ENCODE measurements at regions not wholly inside any gene's neighbourhood (a gene's known extent, or its start where the extent isn't known, plus 50 kb on each side); places are given as distances from the start of the nearest gene placed in this dataset.

GRCh38 chr18:29436459-29436858 is 1259.5 kb upstream of the CDH2 start:
- Histone ChIP-seq H3K27me3 (no peaks in the 10 kb centered on the region), H3K4me3 (no peak overlapping the region), H3K9me3 (ENCODE audit: low read depth) (no peaks in the 10 kb centered on the region), H3K9ac (no peak overlapping the region), H3K4me2 (no peak overlapping the region), H3K4me1 (no peaks in the 10 kb centered on the region), H3K79me2 (ENCODE audit: low read depth) (no peaks in the 10 kb centered on the region), H4K20me1 (ENCODE audit: low read depth) (no peaks in the 10 kb centered on the region), H3K36me3 (no peaks in the 10 kb centered on the region), H3F3A (ENCODE audit: low read depth) (no peaks in the 10 kb centered on the region), H3K27ac (no peak overlapping the region), H2AFZ (replicated peaks) (no peak overlapping the region)
- Mint-ChIP-seq H3K4me3 (no peak overlapping the region), H3K27me3 (ENCODE audit: insufficient read depth, low read depth) (peaks cover 3% of the 10 kb centered on the region), H3K9me3 (peaks cover 14% of the 10 kb centered on the region), H3K4me1 (peaks cover 11% of the 10 kb centered on the region), H3K36me3 (no peaks in the 10 kb centered on the region), H3K27ac (no peak overlapping the region)
- TF ChIP-seq, protein P1, sequence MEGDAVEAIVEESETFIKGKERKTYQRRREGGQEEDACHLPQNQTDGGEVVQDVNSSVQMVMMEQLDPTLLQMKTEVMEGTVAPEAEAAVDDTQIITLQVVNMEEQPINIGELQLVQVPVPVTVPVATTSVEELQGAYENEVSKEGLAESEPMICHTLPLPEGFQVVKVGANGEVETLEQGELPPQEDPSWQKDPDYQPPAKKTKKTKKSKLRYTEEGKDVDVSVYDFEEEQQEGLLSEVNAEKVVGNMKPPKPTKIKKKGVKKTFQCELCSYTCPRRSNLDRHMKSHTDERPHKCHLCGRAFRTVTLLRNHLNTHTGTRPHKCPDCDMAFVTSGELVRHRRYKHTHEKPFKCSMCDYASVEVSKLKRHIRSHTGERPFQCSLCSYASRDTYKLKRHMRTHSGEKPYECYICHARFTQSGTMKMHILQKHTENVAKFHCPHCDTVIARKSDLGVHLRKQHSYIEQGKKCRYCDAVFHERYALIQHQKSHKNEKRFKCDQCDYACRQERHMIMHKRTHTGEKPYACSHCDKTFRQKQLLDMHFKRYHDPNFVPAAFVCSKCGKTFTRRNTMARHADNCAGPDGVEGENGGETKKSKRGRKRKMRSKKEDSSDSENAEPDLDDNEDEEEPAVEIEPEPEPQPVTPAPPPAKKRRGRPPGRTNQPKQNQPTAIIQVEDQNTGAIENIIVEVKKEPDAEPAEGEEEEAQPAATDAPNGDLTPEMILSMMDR (IDR thresholded peaks at IDR 0.05): peak; percentile 38
- TF ChIP-seq EZH2phosphoT487 (IDR thresholded peaks at IDR 0.05) (no peak), EZH2 (IDR thresholded peaks at IDR 0.05) (no peak)
- no peak for DNase-seq (ENCODE audit: low spot score)

GRCh38 chr18:29434650-29435049 is 1257.7 kb upstream of the CDH2 start:
- H3K27ac Mint-ChIP-seq: peak overlapping the region; percentile 13
- H3K79me2 ChIP-seq (ENCODE audit: low read depth): no peaks in the 10 kb centered on the region
- no peak overlapping the region for H3K4me3 Mint-ChIP-seq
- peaks cover 9% of the 10 kb centered on the region for H3K9me3 ChIP-seq (ENCODE audit: low read depth)
- H3K4me3 ChIP-seq: no peak overlapping the region
- no peak overlapping the region for H3K27ac ChIP-seq
- no peaks in the 10 kb centered on the region for H3K27me3 ChIP-seq
- no peak overlapping the region for H2AFZ ChIP-seq (replicated peaks)
- no peak overlapping the region for H3K4me2 ChIP-seq
- TF ChIP-seq, protein P1 (IDR thresholded peaks at IDR 0.05): no peak
- no peak for TF ChIP-seq EZH2 (IDR thresholded peaks at IDR 0.05)
- TF ChIP-seq EZH2phosphoT487 (IDR thresholded peaks at IDR 0.05): no peak
- H3K9ac ChIP-seq: no peak overlapping the region
- no peaks in the 10 kb centered on the region for H3K36me3 Mint-ChIP-seq
- no peaks in the 10 kb centered on the region for H4K20me1 ChIP-seq (ENCODE audit: low read depth)
- H3K27me3 Mint-ChIP-seq (ENCODE audit: insufficient read depth, low read depth): peaks cover 3% of the 10 kb centered on the region
- no peaks in the 10 kb centered on the region for H3K36me3 ChIP-seq
- H3K9me3 Mint-ChIP-seq: peaks cover 21% of the 10 kb centered on the region
- no peaks in the 10 kb centered on the region for H3F3A ChIP-seq (ENCODE audit: low read depth)
- no peaks in the 10 kb centered on the region for H3K4me1 ChIP-seq
- no peak for DNase-seq (ENCODE audit: low spot score)
- peaks cover 11% of the 10 kb centered on the region for H3K4me1 Mint-ChIP-seq

DNA sequence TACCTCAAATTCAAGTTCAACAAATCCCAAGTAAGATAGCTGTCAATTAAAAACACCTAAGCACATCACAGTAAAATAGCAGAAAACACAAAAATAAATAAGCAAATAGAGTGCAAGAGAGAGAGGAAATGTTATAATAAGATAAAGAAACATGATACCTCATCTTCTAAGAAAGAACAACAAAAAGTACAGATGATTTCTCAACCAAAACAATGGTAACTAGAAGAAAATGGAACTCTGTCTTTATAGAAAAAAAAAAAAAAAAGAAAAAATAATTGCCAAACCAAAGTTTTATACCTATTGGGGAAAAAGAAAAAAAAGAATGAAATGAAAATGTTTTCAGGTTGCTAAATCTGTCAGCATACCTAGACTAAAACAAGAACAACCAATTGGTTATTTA is 1253.5 kb upstream of the CDH2 start:
- no peaks in the 10 kb centered on the region for H3F3A ChIP-seq (ENCODE audit: low read depth)
- H3K9me3 ChIP-seq (ENCODE audit: low read depth): peaks cover 9% of the 10 kb centered on the region
- H3K27ac ChIP-seq: no peak overlapping the region
- no peaks in the 10 kb centered on the region for H3K36me3 ChIP-seq
- DNase-seq (ENCODE audit: low spot score): no peak
- H3K27me3 Mint-ChIP-seq (ENCODE audit: insufficient read depth, low read depth): no peaks in the 10 kb centered on the region
- H3K27me3 ChIP-seq: no peaks in the 10 kb centered on the region
- peaks cover 11% of the 10 kb centered on the region for H3K4me1 Mint-ChIP-seq
- H3K9ac ChIP-seq: no peak overlapping the region
- H3K27ac Mint-ChIP-seq: no peak overlapping the region
- no peak overlapping the region for H3K4me3 ChIP-seq
- TF ChIP-seq, protein P1 (IDR thresholded peaks at IDR 0.05): no peak
- TF ChIP-seq EZH2phosphoT487 (IDR thresholded peaks at IDR 0.05) (no peak), EZH2 (IDR thresholded peaks at IDR 0.05) (no peak)
- no peaks in the 10 kb centered on the region for H4K20me1 ChIP-seq (ENCODE audit: low read depth)
- no peaks in the 10 kb centered on the region for H3K4me1 ChIP-seq
- H2AFZ ChIP-seq (replicated peaks): no peak overlapping the region
- no peaks in the 10 kb centered on the region for H3K36me3 Mint-ChIP-seq
- no peaks in the 10 kb centered on the region for H3K79me2 ChIP-seq (ENCODE audit: low read depth)
- peaks cover 23% of the 10 kb centered on the region for H3K9me3 Mint-ChIP-seq
- no peak overlapping the region for H3K4me3 Mint-ChIP-seq
- H3K4me2 ChIP-seq: no peak overlapping the region
